Smooth muscle cell (in vitro differentiated cells): ENCODE measurements at regions not wholly inside any gene's neighbourhood (a gene's known extent, or its start where the extent isn't known, plus 50 kb on each side); places are given as distances from the start of the nearest gene placed in this dataset.

Experiments used
- DNase-seq: peaks from one replicate; lab custom pipeline; 2025; ENCODE audit not compliant: unreplicated experiment; lab: John Stamatoyannopoulos, UW
- H2AFZ ChIP-seq: fragments of 200-600 bp; sonication (generic); 2 replicates; pipeline ENCODE4 v1.6.0; 2016; ENCODE audit warnings: antibody characterized with exemption, low read depth, mild to moderate bottlenecking
- H3F3A ChIP-seq: fragments of 200-600 bp; sonication (generic); 2 replicates; pipeline ENCODE4 v1.6.0; 2017; ENCODE audit warnings: antibody characterized with exemption, low read depth
- H3K27ac ChIP-seq: fragments of 200-600 bp; sonication (generic); 2 replicates; pipeline ENCODE4 v1.5.1; 2016; ENCODE audit warnings: low read depth, mild to moderate bottlenecking
- H3K27me3 ChIP-seq: fragments of 200-600 bp; sonication (generic); 2 replicates; pipeline ENCODE4 v1.6.1; 2016; ENCODE audit warnings: low read depth, mild to moderate bottlenecking
- H3K36me3 ChIP-seq: fragments of 200-600 bp; sonication (generic); 2 replicates; pipeline ENCODE4 v1.5.1; 2016; ENCODE audit warnings: low read depth
- H3K4me1 ChIP-seq: fragments of 200-600 bp; sonication (generic); 2 replicates; pipeline ENCODE4 v1.5.1; 2016; ENCODE audit warnings: low read depth
- H3K4me2 ChIP-seq: fragments of 200-600 bp; sonication (generic); 2 replicates; pipeline ENCODE4 v1.6.0; 2016; ENCODE audit warnings: mild to moderate bottlenecking
- H3K4me3 ChIP-seq: fragments of 200-600 bp; sonication (generic); 2 replicates; pipeline ENCODE4 v1.5.1; 2016; ENCODE audit warnings: mild to moderate bottlenecking
- H3K79me2 ChIP-seq: fragments of 200-600 bp; sonication (generic); 2 replicates; pipeline ENCODE4 v1.6.0; 2016; ENCODE audit warnings: low read depth, mild to moderate bottlenecking
- H3K9ac ChIP-seq: fragments of 200-600 bp; sonication (generic); 2 replicates; pipeline ENCODE4 v1.6.0; 2016; ENCODE audit warnings: low read depth
- H3K9me3 ChIP-seq: fragments of 200-600 bp; sonication (generic); replicated peaks from 2 replicates; pipeline ENCODE4 v1.5.1; 2016; ENCODE audit warnings: low read depth
- H4K20me1 ChIP-seq: fragments of 200-600 bp; sonication (generic); 2 replicates; pipeline ENCODE4 v1.6.0; 2016; ENCODE audit warnings: low read depth
- WGBS: methylation state at CpG from one replicate; pipeline ENCODE4 v1.1.7; 2016; ENCODE audit warnings: low lambda C conversion rate; 5-methylcytosine and 5-hydroxymethylcytosine counted together
- TF ChIP-seq, protein P1 (sequence below): fragments of 200-600 bp; sonication (generic); IDR thresholded peaks from 2 replicates; pipeline ENCODE4 v1.5.1; 2017; ENCODE audit warnings: borderline replicate concordance, mild to moderate bottlenecking, antibody characterized with exemption; ENCODE audit not compliant: insufficient read depth, poor library complexity, severe bottlenecking

DNA sequence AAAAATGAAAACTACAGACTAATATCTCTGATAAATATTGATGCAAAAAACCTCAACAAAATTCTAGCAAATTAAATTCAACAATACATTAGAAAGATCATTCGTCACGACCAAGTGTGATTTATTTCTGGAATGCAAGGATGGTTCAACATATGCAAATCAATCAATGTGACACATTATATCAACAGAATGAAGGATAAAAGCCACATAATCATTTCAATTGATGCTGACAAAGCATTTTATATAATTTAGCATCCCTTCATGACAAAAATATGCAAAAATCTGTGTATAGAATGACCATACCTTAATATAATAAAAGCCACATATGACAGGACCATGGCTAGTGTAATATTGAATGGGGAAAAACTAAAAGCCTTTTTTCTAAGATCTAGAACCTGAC lies 457.2 kb upstream of the SPANXN1 start:
- Histone ChIP-seq H3K9ac (no peak overlapping the region), H3K79me2 (no peaks in the 10 kb centered on the region), H3K9me3 (peaks cover 3% of the 10 kb centered on the region), H4K20me1 (no peaks in the 10 kb centered on the region), H3K4me1 (no peaks in the 10 kb centered on the region), H3K36me3 (no peaks in the 10 kb centered on the region), H2AFZ (no peak overlapping the region), H3F3A (no peaks in the 10 kb centered on the region), H3K27me3 (no peaks in the 10 kb centered on the region), H3K4me3 (no peak overlapping the region), H3K27ac (no peak overlapping the region), H3K4me2 (no peak overlapping the region)
- WGBS, result 78% methylated on average over 2 of the region's 2 CpGs
- no peak for DNase-seq
- TF ChIP-seq, protein P1, sequence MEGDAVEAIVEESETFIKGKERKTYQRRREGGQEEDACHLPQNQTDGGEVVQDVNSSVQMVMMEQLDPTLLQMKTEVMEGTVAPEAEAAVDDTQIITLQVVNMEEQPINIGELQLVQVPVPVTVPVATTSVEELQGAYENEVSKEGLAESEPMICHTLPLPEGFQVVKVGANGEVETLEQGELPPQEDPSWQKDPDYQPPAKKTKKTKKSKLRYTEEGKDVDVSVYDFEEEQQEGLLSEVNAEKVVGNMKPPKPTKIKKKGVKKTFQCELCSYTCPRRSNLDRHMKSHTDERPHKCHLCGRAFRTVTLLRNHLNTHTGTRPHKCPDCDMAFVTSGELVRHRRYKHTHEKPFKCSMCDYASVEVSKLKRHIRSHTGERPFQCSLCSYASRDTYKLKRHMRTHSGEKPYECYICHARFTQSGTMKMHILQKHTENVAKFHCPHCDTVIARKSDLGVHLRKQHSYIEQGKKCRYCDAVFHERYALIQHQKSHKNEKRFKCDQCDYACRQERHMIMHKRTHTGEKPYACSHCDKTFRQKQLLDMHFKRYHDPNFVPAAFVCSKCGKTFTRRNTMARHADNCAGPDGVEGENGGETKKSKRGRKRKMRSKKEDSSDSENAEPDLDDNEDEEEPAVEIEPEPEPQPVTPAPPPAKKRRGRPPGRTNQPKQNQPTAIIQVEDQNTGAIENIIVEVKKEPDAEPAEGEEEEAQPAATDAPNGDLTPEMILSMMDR, result no peak

DNA sequence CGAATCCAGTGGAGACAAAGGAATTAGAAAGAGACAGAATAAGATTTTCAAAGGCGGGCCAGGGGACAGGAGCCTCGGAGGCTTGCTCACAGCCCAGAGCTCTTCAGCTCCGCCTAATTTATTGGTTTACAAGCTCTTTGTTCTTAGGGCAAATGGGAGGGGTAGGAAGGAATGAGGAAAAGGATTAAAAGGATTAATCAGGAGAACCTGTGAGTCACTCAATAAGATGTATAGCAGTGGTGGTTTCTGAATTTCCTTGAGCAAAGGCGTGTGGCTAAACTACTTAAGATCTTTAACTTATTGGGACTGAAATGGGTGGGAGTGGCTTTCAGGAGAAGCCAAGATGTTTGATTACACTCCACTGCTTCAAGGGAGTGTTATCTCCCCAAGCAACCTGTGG lies 456.0 kb upstream of the SPANXN1 start:
- no peak for DNase-seq

DNA sequence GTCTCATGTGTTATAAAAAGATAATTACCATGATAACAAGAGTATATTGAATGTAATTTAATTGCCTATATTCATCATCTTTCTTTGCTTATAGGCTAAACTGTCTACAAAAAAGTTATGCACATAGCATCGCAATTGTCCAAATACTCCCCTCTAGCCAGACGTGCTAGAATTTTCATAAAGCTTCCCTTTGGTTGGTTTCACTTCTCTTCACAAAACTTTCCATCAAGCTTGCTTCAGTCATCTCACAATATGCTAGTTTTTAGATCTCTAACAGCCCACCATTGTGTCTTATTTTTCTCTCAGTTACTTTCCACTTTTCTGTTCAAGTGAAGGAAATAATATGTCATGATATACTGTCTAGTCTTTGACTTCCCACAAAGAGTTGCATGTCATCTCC lies 448.3 kb upstream of the SPANXN1 start:
- Histone ChIP-seq H3K4me3 (no peak overlapping the region), H3K9me3 (no peaks in the 10 kb centered on the region), H3K27me3 (no peaks in the 10 kb centered on the region), H3K4me1 (no peaks in the 10 kb centered on the region), H3K79me2 (no peaks in the 10 kb centered on the region), H4K20me1 (no peaks in the 10 kb centered on the region), H3F3A (no peaks in the 10 kb centered on the region), H3K27ac (no peak overlapping the region), H3K4me2 (no peak overlapping the region), H3K36me3 (no peaks in the 10 kb centered on the region), H3K9ac (no peak overlapping the region), H2AFZ (no peak overlapping the region)
- DNase-seq, result no peak
- 71% methylated on average over 2 of the region's 2 CpGs for WGBS
- TF ChIP-seq, protein P1, result no peak

More for the DNA sequence above, 456.0 kb upstream of the SPANXN1 start:
- Histone ChIP-seq H3K4me2 (no peak overlapping the region), H3K36me3 (no peaks in the 10 kb centered on the region), H4K20me1 (no peaks in the 10 kb centered on the region), H3K79me2 (no peaks in the 10 kb centered on the region), H2AFZ (no peak overlapping the region), H3K27me3 (no peaks in the 10 kb centered on the region), H3F3A (no peaks in the 10 kb centered on the region), H3K27ac (no peak overlapping the region), H3K9ac (no peak overlapping the region), H3K9me3 (peaks cover 3% of the 10 kb centered on the region), H3K4me1 (no peaks in the 10 kb centered on the region), H3K4me3 (no peak overlapping the region)
- 57% methylated on average over 5 of the region's 5 CpGs for WGBS
- TF ChIP-seq, protein P1, result no peak

DNA sequence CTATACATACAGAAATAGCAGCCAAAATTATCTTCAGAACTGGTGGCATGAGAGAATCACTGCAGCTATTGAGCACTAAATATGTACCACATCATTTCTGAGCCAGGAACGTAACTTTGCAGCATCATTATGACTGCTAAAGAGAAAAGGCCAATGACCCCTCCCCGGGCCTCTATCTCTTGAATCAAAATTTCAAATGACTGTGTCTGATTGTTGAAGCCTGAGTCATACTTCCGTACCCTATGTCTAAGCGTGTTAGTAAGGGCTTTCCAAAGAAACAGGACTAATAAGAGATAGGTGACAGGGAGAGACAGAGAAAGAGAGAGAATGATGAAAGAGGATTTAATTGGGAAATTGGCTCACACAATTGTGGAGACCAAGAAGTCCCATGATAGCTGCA lies 445.5 kb upstream of the SPANXN1 start:
- H3K4me3 ChIP-seq, result no peak overlapping the region
- H4K20me1 ChIP-seq, result no peaks in the 10 kb centered on the region
- H3K36me3 ChIP-seq, result no peaks in the 10 kb centered on the region
- H3F3A ChIP-seq, result no peaks in the 10 kb centered on the region
- 65% methylated on average over 4 of the region's 4 CpGs for WGBS
- no peaks in the 10 kb centered on the region for H3K4me1 ChIP-seq
- no peaks in the 10 kb centered on the region for H3K27me3 ChIP-seq
- H3K79me2 ChIP-seq, result no peaks in the 10 kb centered on the region
- DNase-seq, result no peak
- TF ChIP-seq, protein P1, result no peak
- no peak overlapping the region for H2AFZ ChIP-seq
- H3K27ac ChIP-seq, result no peak overlapping the region
- no peaks in the 10 kb centered on the region for H3K9me3 ChIP-seq
- no peak overlapping the region for H3K4me2 ChIP-seq
- no peak overlapping the region for H3K9ac ChIP-seq
